Stimulated activated CD8-positive, alpha-beta memory T cell treated with anti-CD3 and anti-CD28 coated beads, Interleukin-15, amount 100 ng/mL, for 24 hours (primary cell): ENCODE measurements at regions not wholly inside any gene's neighbourhood (a gene's known extent, or its start where the extent isn't known, plus 50 kb on each side); places are given as distances from the start of the nearest gene placed in this dataset.

ENCODE experiments used
- DNase-seq: peaks from one replicate; pipeline ENCODE4 v3.0.0-alpha.2; 2020; ENCODE audit warnings: low read depth

DNA sequence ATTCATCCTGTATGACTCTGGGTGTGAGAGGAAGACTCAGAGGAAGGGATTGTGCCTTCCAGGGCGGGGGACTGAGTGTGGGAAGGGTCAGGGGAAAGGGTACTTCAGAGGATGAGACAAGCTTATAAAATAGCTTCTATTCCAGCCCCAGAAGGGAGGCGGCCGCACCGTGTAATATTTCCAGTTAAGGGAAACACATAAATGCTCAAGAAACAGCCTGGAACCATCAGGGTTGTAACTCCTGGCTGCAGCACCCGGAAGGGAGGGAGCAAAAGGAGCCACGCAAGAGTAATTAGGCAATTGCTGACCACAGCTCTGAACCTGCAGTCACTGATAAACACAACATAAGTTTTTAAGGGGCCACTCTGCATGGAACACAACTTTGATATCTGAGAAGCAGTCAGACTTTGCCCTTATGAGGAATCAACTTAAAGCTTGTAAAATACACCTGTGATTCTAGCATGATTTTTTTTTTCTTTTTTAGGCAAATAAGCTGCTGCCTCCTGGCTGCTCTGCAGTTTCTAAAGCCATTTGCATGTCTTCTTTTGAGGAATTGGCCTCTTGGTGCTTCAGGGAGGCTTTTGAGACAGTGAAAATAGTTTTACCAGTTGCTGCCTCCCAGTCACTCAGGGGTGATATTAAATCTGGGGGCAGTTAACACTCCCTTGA is 382.7 kb downstream of the ENC1 start:
- DNase-seq = no peak

- no peak for DNase-seq
Observed at GRCh38 chr5:74257060-74257527, 383.4 kb downstream of the ENC1 start.

- DNase-seq = no peak
Observed at GRCh38 chr5:74255692-74256392, 384.7 kb downstream of the ENC1 start.

GRCh38 chr5:74254257-74254656 is 386.3 kb downstream of the ENC1 start:
- no peak for DNase-seq

DNA sequence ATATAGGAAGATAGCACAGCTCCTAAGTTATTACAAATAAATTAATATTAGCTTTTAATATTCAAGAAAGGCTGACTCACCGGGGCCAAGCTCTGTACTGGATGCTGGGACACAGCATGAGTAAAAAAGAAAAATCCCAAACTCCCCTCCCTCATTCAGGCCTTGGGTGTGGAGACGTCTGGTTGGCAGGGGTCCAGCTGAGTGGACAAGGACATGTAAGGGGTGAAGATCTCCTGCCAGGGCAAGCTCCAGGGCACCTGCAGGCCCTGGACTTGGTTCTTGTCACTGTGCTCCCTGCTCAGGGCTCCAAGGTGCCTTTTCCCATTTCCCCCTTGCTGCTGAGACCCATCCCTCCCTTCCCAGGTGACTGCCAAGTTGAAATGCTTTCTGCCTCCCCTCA is 388.5 kb downstream of the ENC1 start:
- DNase-seq = no peak

- no peak for DNase-seq
Observed at GRCh38 chr5:74251141-74252035, 389.1 kb downstream of the ENC1 start.

- DNase-seq = no peak
Observed at GRCh38 chr5:74250304-74251102, 390.0 kb downstream of the ENC1 start.

- no peak for DNase-seq
Observed at GRCh38 chr5:74248576-74248975, 392.0 kb downstream of the ENC1 start.

- DNase-seq = no peak
Observed at GRCh38 chr5:74244406-74244805, 396.1 kb downstream of the ENC1 start.

- no peak for DNase-seq
Observed at GRCh38 chr5:74243634-74244033, 396.9 kb downstream of the ENC1 start.

GRCh38 chr5:74242516-74242915 is 398.0 kb downstream of the ENC1 start:
- DNase-seq = no peak

GRCh38 chr5:74241751-74242140 is 398.8 kb downstream of the ENC1 start:
- DNase-seq = no peak

- DNase-seq = no peak
Observed at GRCh38 chr5:74240783-74241750, 399.5 kb downstream of the ENC1 start.

DNA sequence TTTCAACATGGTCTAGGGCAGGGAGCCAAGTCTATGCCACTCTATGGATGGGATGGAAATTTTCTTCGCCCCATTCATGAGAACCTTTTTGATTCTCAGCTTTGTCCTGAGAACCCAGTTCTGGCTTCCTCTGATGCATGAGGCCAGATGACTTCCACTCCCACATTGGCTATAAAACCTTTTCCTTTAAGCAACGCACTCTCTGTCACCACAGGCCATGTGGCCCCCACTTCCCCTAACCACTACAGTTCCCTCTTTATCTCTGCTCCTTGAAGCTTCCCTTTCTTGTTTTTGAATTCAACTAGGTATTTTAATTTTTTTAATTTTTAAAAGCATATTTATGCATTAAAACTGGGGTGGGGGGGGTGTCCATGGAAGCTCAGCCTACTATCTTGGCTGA is 401.3 kb downstream of the ENC1 start:
- no peak for DNase-seq

- DNase-seq = no peak
Observed at GRCh38 chr5:74237571-74238145, 402.9 kb downstream of the ENC1 start.

DNA sequence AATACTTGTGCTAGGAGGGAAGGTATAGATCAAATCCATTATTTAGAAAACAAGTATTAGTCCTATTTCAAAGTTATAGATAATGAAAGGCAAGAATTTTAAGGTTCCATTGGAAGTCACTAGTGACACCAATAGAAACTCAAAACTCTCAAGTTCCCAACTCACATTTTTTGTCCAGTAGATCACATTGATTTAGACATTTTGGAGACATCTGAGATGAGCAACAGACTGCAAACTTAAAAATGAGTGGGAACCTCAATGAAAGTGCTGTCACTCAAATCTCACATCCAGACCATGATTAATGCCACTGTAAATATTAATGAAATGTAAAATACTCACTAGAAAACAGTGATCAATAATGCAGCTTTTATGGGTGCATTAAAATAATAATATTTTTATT is 405.0 kb downstream of the ENC1 start:
- DNase-seq = no peak

- DNase-seq = no peak
Observed at GRCh38 chr5:74233571-74233970, 407.0 kb downstream of the ENC1 start.

GRCh38 chr5:74233091-74233490 is 407.4 kb downstream of the ENC1 start:
- no peak for DNase-seq

DNA sequence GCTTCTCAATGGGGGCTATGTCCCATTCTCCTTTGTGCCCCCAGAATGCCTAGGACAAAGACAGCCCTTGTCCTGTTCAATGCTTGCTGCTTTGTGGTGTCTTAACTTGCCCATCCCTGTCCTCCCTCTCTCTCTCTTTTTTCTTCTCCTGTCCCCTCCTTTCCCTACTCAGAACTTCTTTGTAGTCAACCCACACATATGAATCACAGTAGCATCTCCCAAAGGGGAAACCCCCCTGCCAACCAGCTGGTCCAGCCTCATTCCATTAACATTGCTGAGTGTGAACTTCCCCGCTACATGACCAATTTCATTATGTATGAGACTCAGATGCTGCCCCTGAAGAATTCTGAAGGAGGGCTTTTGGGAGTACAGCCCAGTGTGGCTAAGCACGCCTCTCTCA is 408.3 kb downstream of the ENC1 start:
- no peak for DNase-seq

- no peak for DNase-seq
Observed at GRCh38 chr5:74231697-74232096, 408.8 kb downstream of the ENC1 start.
